OCI-LY7 (cell line): ENCODE measurements at regions not wholly inside any gene's neighbourhood (a gene's known extent, or its start where the extent isn't known, plus 50 kb on each side); places are given as distances from the start of the nearest gene placed in this dataset.

Experiments
- CTCF ChIP-seq: fragments of 200-600 bp; sonication (generic); conservative IDR thresholded peaks from 2 replicates; pipeline ENCODE4 v1.5.1; 2014; ENCODE audit warnings: mild to moderate bottlenecking, antibody characterized with exemption, low read length, moderate library complexity, mixed read lengths
- EZH2phosphoT487 ChIP-seq: fragments of 200-600 bp; sonication (generic); IDR thresholded peaks from 2 replicates; pipeline ENCODE4 v1.6.1; 2018; ENCODE audit warnings: low read depth, borderline replicate concordance, mild to moderate bottlenecking, mixed run types, antibody characterized with exemption, low read length, moderate library complexity, mixed read lengths

- no peak for TF ChIP-seq CTCF
- no peak for TF ChIP-seq EZH2phosphoT487
These were observed 60.8 kb upstream of the ADRA2C start for GRCh38 chr4:3705236-3705987.
